RKO (cell line): ENCODE measurements at regions not wholly inside any gene's neighbourhood (a gene's known extent, or its start where the extent isn't known, plus 50 kb on each side); places are given as distances from the start of the nearest gene placed in this dataset.

Experiments used
- DNase-seq: peaks from one replicate; pipeline ENCODE4 v3.0.0-alpha.2; 2016; ENCODE audit warnings: low spot score

DNA sequence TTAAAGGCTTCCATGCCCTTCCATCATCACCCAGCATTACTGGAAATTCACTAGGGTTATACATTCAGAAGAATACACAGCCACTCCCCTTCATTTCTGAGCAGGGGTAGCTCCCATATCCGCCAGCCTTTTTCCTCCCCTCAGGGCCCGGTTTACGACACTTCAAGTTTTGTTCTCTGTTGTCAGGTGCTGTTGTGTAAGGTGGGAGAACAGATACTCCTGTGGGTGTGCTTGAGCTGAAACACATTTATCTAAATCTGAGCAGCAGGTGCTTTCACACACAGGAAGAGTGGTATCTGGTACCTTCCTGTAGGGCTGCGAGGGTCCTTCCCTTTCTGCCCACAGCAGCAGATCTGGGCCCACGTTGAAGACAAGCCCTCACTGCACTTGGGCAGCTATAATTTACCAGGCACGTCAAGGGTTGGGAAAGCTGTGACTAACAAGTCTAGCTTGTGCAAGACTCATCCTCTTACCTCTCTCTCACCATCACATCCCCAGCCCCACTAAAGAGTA is 215.8 kb upstream of the RREB1 start:
- DNase-seq, result no peak

DNA sequence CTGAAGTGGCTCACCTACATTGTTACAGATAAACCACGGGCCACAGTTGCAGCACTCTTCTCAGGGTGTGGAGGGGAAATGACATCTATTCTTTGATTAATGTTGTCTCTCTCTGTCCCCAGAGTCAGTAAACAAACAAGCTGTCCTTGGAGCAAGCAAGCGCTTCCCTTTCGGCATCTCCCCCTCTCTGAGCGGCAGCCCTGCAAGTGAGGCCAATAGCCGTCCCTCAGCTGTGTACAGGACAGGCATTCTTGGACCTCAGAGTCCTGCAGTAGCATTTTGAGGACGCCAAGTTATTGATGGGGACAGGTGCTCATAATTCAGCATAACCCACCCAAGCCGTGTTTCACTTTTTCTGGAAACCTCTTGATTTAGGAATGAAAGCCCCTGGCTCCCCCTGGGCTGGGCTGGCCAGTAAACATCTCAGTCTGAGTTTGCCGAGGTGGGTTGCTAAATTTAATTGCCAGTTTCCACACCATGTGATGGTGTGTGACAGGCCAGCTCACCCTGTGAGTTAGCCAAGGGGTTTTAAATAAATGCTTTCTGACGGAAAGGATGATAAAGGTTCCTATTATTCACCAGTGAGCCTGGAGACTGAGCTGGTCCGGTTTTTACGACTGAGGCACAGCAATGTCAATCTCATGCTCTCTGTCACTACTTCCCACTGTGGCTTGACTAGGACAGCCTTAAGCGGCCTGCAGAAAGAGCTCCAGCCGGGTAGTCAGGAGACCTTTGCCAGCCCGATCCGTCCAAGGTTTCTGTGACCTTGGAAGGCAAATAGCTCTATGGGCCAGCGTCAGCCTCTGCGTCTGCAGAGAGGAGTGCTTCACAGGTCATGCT is 214.8 kb upstream of the RREB1 start:
- no peak for DNase-seq

DNA sequence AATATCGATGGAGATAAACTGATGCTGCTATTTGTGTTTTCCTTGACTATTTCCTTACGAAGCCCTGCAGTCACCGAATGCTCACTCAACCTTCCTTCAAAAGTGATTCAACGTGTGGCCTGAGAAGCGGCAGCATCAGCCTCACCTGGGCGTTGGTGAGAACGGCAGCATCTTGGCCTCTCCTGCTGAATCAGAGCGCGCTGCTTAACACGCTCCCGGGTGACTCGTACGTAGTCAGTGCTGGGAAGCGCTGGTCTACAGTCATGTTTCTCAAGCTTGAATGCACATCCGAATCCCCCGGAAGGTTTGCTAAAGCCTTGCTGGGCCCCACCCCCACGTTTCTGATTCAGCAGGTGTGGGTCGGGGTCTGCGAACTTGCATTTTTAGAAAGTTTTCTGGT is 214.1 kb upstream of the RREB1 start:
- DNase-seq, result peak; percentile 26

DNA sequence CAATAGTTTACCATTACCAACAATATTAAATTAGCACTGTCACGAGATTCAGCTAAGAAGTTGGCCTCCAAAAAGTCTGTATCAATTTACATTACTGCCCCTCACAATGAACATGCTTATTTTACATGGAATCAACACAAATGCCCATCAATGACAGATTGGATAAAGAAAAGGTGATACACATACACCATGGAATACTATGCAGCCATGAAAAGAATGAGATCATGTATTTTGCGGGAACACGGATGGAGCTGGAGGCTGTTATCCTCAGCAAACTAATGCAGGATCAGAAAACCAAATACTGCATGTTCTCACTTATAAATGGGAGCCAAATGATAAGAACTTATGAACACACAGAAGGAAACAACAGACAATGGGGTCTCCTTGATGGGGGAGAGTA is 211.8 kb upstream of the RREB1 start:
- DNase-seq, result no peak

DNA sequence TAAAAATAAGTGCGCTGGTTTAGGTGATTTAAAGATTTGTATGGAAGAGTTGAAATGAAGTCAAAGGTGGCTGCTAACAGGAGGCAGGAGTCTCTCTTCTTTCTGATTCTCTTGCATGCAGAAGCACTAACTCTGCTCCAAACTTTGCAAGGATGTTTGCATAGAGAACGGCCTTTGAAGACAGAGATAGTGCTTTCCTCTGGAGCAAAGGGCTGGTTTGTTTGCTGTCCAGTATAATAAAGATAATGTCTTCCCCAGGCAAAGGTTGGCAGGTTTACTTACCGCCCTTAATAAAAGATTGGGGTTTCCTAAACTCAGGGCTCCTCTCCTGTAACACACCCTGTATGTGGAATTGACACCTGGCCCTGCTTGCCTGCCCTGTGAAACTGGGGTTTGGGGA is 210.6 kb upstream of the RREB1 start:
- DNase-seq, result no peak

DNA sequence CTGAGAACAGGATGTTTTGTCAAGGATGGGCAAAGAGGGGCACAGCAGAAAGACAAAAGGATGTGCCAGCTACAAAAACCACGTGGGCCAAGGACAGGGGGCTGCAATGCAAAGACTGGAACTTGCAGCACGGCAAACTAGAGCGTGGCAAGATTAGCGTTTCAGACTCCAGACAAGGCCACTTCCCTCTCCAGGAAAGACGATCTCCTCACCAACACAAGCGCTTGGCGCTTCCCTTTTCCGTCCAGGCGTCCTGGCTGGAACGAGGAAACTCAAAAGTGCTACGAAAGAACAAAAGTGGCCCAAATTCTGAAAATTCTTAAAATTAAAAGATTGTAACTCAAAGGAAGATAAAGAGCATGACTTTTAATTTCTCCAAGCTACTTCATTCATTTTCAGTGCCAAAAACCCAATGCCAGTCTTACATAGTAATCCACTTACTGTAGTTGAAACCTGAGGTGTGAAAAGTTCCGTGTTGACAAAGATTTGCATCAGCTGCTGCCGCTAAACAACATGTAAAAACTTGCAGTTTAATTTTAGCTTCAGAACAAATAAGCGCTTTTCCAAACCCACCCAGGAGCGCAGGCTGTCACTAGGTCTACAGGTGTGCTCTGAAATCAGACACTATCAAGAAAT is 207.1 kb upstream of the RREB1 start:
- DNase-seq, result no peak

DNA sequence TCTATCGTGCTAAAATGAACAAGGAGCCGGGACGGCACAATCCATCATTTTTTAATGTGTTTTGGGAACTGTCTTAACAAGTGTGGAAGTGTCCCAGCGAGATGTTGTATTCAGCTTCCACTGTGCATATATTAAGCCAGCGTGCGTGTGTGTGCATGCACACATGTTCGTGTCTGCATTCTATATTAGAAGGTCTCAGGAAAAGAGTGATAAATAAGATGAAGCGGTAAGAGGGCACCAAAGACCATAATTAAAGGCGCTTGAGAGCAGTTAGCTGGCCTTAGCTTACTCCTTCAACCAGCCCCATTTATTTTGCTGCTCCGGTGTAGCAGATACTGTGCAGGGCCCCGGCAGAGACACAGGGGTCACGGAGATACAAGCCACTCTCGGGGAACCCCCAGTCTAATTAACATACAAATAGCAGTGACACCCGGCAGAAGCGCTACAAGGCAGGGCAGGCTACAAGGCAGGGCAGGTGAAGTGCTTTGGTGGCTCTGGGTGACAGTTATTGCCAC is 206.5 kb upstream of the RREB1 start:
- no peak for DNase-seq

DNA sequence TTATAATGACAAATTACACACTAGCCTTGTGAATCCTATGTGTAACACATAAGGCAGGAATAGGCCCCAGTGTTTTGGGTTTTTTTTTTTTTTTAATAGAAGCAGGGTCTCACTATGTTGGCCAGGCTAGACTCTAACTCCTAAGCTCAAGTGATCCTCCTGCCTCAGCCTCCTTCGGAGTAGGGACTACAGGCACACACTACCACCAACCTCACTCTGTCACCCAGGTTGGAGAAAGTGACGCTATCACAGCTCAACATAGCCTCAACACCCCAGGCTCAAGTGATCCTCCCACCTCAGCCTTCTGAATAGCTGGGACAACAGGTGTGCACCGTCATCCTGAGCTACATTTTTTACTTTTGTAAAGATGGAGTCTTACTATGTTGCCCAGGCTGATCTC is 205.8 kb upstream of the RREB1 start:
- no peak for DNase-seq

DNA sequence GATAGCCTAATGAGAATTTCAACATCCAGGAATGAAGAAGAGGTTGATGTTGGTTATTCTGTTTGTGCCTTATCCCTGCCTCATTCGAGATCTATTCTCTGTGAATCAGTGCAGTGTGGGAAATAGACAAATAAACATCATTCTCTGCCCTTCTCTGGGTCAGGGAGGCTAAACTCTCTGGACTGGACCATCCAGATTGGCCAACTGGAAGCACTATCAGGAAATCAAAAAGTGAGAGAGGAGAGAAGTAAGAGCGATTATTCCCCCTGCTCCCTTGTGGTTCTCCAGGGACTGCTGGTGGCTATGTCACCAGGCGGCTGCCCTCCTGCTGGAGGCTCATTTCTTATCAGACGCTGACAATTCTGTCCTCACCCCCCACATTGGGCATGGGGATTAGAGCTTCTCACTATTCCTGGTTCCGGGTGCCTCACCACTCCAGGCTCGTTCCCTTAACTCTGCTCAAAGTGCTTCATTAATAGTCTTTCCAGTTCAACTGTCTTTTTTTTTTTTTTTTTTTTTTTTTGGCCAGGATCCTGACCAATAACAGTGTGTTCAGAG is 201.7 kb upstream of the RREB1 start:
- no peak for DNase-seq

DNA sequence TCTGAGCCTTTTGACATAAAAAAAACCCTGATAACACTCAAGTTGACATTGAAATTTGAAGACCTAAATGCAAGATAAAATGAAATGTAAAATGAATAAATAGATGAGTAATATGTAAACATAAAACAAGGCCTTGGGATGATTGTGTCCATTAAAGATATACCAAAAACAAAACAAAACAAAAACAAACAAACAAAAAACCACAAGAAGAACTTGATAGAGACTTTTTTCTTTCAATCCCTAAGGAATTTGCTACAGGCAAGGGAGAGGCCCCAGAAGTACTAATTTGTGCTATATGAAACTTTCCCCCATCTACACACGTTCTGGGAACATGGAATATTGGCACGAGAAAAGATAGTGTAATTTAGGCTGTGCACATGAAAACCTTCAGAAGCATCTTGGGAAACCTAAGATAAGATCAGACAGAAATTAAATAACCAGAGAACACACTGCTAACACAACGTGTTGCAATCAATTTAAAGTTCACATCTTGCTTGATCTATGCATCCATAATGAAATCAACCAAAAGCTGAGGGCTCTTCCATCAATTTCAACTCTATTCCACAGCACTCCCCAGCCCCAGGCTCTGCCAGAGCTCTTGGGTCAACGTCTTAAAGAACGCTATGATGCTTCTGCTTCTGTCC is 201.1 kb upstream of the RREB1 start:
- DNase-seq, result no peak

DNA sequence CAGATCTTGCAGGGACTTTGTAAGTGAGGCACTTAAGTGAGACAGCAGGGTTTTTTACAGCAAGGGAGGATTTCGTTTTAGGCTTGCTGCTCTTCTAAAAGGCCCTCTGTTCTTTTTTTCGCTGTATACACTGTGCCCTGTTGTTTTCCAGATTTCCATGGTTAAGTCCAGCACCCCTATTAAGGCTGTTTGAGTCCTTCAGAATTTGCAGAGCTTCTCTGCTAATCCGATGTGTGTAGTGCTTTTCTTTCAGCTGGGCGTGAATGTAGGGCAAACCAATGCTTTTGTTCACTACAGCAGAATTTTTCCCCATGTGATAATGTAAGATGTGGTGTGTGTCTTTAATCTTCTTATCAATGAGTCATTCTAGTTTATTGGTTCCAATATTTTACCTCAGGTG is 200.5 kb upstream of the RREB1 start:
- DNase-seq, result no peak

DNA sequence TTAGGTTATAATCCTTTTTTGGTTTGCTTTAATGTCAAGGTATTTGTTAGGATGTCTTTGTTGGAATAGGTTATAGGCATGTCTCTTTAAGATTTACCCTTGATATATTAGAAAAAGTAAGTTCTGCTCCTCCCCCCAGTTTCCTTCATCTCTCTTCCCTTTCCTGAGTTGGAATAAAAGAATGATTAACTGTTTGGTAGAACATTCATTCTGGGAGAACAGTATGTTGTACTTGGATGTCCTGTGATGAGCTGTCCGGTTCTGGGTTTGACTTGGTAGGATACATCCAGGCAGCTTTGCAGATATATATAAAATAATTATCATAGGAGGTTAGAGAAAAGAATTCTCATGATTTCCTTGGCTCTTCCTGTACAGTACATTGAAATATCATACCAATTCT is 199.6 kb upstream of the RREB1 start:
- no peak for DNase-seq

DNA sequence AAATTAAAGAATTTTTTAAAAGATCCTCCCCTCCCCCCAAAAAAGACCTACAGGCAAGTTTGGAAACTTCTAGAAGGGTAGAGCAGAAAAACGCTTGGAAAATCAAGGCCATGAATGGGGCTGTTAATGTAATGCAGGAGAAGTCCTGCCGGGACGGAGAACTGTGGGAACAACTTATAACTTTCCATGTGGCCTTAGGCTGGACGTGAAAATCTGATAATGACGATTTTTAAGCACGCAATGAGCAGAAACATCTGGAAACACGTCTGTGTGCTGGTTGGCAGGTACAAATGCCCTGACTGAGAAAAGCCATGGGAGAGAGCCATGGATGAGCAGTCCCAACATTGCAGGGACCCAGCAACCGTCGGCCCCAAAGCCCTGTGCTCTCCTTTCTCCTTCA is 198.7 kb upstream of the RREB1 start:
- DNase-seq, result no peak

DNA sequence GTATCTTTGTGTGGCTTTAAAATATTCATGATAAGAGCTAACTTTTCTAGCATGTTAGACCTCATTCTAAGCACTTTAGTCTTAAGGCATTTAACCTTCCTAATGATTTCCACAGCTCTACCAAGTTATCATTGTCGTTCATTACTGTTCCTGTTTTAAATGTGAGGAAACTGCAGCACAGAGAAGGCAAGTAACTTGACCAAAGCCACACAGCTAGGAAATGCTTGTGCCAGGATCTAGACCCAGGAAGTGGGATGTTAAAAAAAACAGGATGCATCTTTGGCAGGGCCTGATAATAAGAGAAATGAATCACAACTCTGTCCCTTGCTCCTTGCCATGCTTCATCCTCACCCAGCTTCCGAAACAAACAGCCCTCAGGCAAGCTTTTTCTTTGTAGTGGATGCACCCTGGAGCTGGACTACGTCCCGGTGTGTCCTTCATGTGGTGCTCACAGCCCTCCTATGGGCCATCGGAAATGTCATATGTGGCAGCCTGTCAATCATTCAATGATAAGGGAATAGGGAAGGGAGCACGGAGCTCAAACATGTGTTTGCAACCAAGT is 196.9 kb upstream of the RREB1 start:
- no peak for DNase-seq

DNA sequence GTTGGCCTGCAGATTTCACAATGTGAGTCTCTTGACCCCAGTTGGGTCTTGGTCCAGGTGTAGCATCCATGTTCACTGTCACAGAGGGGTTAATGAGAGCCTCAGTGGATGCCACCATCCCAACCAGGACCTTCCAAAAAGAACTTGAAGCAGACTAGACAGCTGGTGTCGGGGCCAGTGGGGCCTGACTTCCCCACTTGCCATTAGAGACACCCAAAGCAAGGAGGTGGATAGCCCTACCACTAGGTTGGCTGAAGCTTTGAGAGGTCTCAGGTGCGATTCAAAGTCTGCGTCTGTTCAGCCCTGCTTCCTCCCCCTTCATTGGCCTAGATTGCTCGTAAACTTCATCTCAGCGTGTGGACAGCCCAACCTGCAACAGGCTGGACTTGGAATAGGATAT is 196.4 kb upstream of the RREB1 start:
- no peak for DNase-seq

DNA sequence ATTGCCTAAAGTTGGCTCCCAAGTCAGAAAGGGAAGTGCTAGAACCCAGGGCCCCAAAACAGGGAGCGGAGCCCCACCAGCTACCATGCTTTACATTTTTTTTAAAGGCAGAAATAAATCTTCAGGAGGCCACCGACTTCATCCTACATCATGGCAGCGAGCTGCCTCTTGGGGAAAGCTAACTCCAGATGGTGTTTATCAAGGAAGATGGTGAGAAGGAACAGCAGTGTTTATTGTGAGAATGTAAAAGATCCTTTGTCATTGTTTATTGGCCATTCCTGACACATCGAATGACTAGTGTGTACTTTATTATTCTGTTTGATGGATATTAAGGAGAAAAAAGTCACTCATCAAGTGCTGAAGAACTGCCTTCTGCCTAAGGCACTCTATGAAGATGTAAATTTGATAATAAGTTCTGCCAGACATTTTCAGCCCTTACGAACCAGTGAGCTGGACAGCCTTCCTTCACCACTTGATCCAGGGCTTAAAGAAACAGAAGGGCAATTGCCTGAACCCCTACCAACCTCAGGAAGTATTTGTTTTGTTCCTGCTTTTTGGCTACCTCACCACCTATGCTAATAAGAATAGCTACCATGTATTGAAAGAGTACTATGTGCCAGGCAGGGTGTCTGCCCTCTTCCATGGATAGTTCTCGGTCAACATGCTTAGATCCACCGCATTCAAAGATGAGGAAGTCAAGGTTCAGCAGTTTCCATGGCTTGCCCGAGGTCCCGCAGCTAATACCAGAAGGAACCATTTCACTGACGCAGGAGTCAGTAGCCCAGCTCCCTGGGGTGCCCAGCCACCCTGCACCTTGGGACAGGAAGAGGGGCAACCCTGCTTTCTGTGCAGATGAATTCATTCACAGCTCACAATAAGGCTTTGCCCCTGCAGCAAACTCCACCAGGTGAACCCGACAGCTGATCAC is 194.7 kb upstream of the RREB1 start:
- DNase-seq, result no peak

DNA sequence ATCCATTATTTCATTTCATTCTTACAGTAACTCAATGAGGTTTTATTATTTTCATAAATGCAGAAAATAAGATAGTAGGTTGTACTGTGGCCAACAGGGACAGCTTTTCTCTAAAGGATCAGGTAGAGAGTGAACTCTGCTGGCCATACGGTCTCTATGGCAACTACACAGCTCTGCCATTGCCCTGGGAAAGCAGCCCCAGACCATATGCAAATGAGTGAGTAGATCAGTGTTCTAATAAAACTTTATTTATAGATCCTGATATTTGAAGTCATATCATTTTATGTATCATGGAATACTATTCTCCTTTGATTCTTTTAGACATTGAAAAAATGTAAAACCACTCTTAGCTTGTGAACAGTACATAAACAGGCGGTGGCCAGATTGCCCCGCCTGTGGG is 192.5 kb upstream of the RREB1 start:
- no peak for DNase-seq

DNA sequence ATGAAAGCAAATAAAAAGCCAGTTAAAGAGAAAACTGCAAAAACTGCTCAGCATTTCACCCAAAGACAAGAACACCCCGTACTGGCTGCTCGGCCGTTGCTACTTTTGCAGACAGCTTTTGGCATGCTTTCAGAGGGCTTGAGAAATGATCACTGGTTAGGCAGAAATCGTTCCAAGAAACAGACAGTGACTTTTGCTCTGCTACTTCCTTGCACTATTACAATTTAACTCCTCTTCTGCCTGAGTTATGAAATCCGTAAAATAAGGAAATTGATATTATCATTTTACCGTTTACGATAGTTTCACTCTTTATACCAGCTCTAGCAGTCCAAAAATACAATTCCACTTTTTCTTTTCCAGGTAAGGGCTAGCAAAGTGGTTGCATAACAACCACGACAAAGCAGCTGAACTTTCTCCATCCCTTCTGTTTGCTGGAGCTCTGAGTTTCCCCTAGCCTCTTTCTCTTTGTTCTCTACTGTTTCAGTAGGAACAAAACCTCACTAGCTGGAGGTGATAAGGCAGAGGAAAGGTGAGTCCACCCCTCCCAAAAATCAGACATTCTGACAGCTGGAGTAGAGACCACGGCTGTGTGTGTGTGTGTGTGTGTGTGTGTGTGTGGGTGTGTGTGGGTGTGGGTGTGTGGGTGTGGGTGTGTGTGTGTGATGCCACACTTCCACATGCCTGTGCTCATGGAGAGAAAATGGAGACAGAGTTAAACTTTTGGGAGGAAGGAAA is 191.8 kb upstream of the RREB1 start:
- DNase-seq, result no peak

DNA sequence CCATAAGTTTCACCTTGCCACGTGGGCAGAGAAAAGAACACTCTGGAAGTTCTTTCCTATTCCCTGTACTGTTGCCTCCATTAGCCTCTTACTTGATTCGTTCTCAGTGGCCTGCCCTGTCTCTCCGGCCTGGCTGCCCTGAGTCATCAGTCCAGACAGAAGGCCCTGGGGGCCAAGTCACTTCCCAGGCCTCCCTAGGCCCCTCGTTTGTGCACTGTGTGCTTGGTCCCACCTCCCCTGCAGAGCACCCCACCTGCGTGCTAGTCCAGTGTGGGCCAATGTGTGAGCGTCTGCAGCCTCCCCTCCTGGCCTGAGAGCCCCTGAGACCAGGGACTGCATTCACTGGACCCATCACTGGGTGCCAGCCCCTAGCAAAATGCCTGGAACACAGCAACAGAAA is 191.2 kb upstream of the RREB1 start:
- DNase-seq, result no peak

DNA sequence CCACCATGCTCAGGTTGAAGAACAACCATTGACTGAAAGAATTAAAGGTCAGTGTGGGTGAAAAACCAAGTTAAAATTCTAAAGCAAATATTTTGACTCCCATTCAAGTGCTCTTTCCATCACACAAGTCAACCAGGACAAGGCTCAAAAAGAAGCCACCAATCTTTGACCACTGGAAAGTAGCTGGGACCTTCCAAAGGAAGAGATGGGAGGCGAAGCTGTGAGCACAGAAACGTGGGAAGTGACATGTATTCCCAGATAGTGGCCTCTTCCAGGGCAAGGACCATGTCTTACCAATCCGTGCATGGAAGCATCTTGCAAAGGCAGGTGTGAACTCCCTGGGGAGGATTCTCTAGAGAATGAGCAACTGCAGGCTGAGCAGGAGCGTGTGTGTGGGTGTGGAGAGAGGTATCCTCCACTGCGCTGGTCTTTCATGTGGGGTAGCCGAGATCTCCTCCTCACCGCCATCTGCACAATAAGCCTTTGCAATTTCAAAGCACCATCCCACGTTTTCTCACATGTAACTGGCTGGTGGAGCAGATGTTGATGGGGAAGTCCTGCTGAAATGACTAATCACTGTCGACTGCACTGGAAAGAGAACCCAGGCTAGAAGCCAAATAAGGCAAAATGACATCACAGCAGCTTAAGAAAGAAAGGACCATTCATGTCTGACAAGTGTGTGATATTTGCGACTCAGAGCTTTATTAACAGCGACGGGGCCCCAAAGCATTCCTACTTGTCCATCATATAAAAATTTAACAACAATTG is 189.4 kb upstream of the RREB1 start:
- peak; percentile 57 for DNase-seq
